H9 (cell line): ENCODE measurements at regions not wholly inside any gene's neighbourhood (a gene's known extent, or its start where the extent isn't known, plus 50 kb on each side); places are given as distances from the start of the nearest gene placed in this dataset.

ENCODE experiments used
- DNase-seq: peaks from one replicate; pipeline ENCODE4 v3.0.0-alpha.2; 2017
- H2AFZ ChIP-seq: one replicate; pipeline ENCODE4 v1.6.1; 2013; ENCODE audit warnings: mild to moderate bottlenecking, low read length, control low read depth, moderate library complexity
- H2AK5ac ChIP-seq: 2 replicates; pipeline ENCODE4 v1.6.1; 2013; ENCODE audit warnings: low read length, control low read depth, mixed read lengths; ENCODE audit not compliant: insufficient read length
- H2BK120ac ChIP-seq: one replicate; pipeline ENCODE4 v1.6.1; 2013; ENCODE audit warnings: low read depth, mild to moderate bottlenecking, low read length, control low read depth, inconsistent platforms; ENCODE audit not compliant: poor library complexity, severe bottlenecking
- H2BK12ac ChIP-seq: 2 replicates; pipeline ENCODE4 v1.6.1; 2013; ENCODE audit warnings: low read length, control low read depth, mixed read lengths, low read depth; ENCODE audit not compliant: insufficient read length
- H2BK15ac ChIP-seq: 2 replicates; pipeline ENCODE4 v1.6.1; 2013; ENCODE audit warnings: low read depth, low read length, control low read depth
- H2BK20ac ChIP-seq: one replicate; pipeline ENCODE4 v1.6.1; 2013; ENCODE audit warnings: low read depth, mild to moderate bottlenecking, low read length, control low read depth, inconsistent platforms; ENCODE audit not compliant: poor library complexity, severe bottlenecking
- H2BK5ac ChIP-seq: 2 replicates; pipeline ENCODE4 v1.6.1; 2013; ENCODE audit warnings: low read length, control low read depth, mixed read lengths; ENCODE audit not compliant: insufficient read length
- H3K14ac ChIP-seq: 2 replicates; pipeline ENCODE4 v1.6.1; 2013; ENCODE audit warnings: low read length, control low read depth; ENCODE audit not compliant: insufficient read depth
- H3K18ac ChIP-seq: 2 replicates; pipeline ENCODE4 v1.6.1; 2013; ENCODE audit warnings: low read depth, mild to moderate bottlenecking, mixed read lengths, low read length, control low read depth; ENCODE audit not compliant: insufficient read length
- H3K23ac ChIP-seq: 2 replicates; pipeline ENCODE4 v1.6.1; 2013; ENCODE audit warnings: low read length, control low read depth, mixed read lengths, low read depth; ENCODE audit not compliant: insufficient read length
- H3K23me2 ChIP-seq: 2 replicates; pipeline ENCODE4 v1.6.1; 2013; ENCODE audit warnings: low read depth, mild to moderate bottlenecking, mixed read lengths, low read length, control low read depth; ENCODE audit not compliant: insufficient read length, poor library complexity, severe bottlenecking
- H3K27ac ChIP-seq: 2 replicates; pipeline ENCODE4 v1.5.1; 2013; ENCODE audit warnings: low read length, control low read depth, mixed read lengths, low read depth; ENCODE audit not compliant: insufficient read length
- H3K27me3 ChIP-seq: 2 replicates; pipeline ENCODE4 v1.6.1; 2013; ENCODE audit warnings: low read length, control low read depth, inconsistent platforms; ENCODE audit not compliant: insufficient read depth
- H3K4ac ChIP-seq: 2 replicates; pipeline ENCODE4 v1.6.1; 2013; ENCODE audit warnings: low read depth, mild to moderate bottlenecking, control low read depth, inconsistent platforms, low read length, moderate library complexity
- H3K4me1 ChIP-seq: 2 replicates; pipeline ENCODE4 v1.6.1; 2013; ENCODE audit warnings: low read length, control low read depth, inconsistent platforms; ENCODE audit not compliant: insufficient read depth
- H3K4me2 ChIP-seq: 2 replicates; pipeline ENCODE4 v1.6.1; 2013; ENCODE audit warnings: low read length, control low read depth, mixed read lengths; ENCODE audit not compliant: insufficient read length, insufficient read depth
- H3K56ac ChIP-seq: 2 replicates; pipeline ENCODE4 v1.6.1; 2013; ENCODE audit warnings: low read depth, mild to moderate bottlenecking, mixed read lengths, low read length, control low read depth; ENCODE audit not compliant: insufficient read length
- H3K79me1 ChIP-seq: 2 replicates; pipeline ENCODE4 v1.6.1; 2013; ENCODE audit warnings: low read depth, mild to moderate bottlenecking, moderate library complexity, low read length, control low read depth, inconsistent platforms; ENCODE audit not compliant: insufficient read depth, poor library complexity, severe bottlenecking
- H3K79me2 ChIP-seq: 2 replicates; pipeline ENCODE4 v1.6.1; 2013; ENCODE audit warnings: low read length, control low read depth, inconsistent platforms; ENCODE audit not compliant: insufficient read depth
- H3K9ac ChIP-seq: 2 replicates; pipeline ENCODE4 v1.6.1; 2013; ENCODE audit warnings: low read length, control low read depth, mixed read lengths; ENCODE audit not compliant: insufficient read length; ENCODE audit errors: extremely low read depth
- H3K9me3 ChIP-seq: one replicate; pipeline ENCODE4 v1.6.1; 2013; ENCODE audit warnings: low read depth, low read length, inconsistent platforms; ENCODE audit not compliant: control insufficient read depth
- H3T11ph ChIP-seq: one replicate; pipeline ENCODE4 v1.6.1; 2013; ENCODE audit warnings: mild to moderate bottlenecking, low read length, control low read depth, inconsistent platforms
- H4K20me1 ChIP-seq: one replicate; pipeline ENCODE4 v1.6.1; 2013; ENCODE audit not compliant: control insufficient read depth, insufficient read length, insufficient read depth
- H4K5ac ChIP-seq: 2 replicates; pipeline ENCODE4 v1.6.1; 2013; ENCODE audit warnings: low read depth, mild to moderate bottlenecking, mixed read lengths, low read length, control low read depth; ENCODE audit not compliant: insufficient read length
- H4K8ac ChIP-seq: replicated peaks from 2 replicates; pipeline ENCODE4 v1.6.1; 2013; ENCODE audit warnings: low read length, control low read depth, mixed read lengths, low read depth; ENCODE audit not compliant: insufficient read length
- H4K91ac ChIP-seq: 2 replicates; pipeline ENCODE4 v1.6.1; 2013; ENCODE audit warnings: low read depth, mild to moderate bottlenecking, moderate library complexity, mixed read lengths, low read length, control low read depth; ENCODE audit not compliant: insufficient read length
- H3K27ac Mint-ChIP-seq, 3 experiments: 2 replicates in 2 of 3; 3 replicates in 1 of 3; pipeline ENCODE4 v1.8.0; 2020 to 2021; ENCODE audit warnings: mixed read lengths in 3 of 3, mild to moderate bottlenecking in 1 of 3, moderate library complexity in 1 of 3
- H3K27me3 Mint-ChIP-seq: 2 replicates; pipeline ENCODE4 v1.8.0; 2021; ENCODE audit warnings: low read depth, mild to moderate bottlenecking, moderate library complexity, mixed read lengths
- H3K36me3 Mint-ChIP-seq, 3 experiments: 2 replicates in 2 of 3; 3 replicates in 1 of 3; pipeline ENCODE4 v1.8.0; 2020 to 2021; ENCODE audit warnings: low read depth in 3 of 3, mixed read lengths in 3 of 3; ENCODE audit not compliant: insufficient read depth in 1 of 3
- H3K4me1 Mint-ChIP-seq, 2 experiments: 2 replicates each; pipeline ENCODE4 v1.8.0; 2020; ENCODE audit warnings: mixed read lengths in 2 of 2
- H3K4me3 Mint-ChIP-seq, 2 experiments: 2 replicates in 1 of 2; 3 replicates in 1 of 2; pipeline ENCODE4 v1.8.0; 2020 to 2021; ENCODE audit warnings: mild to moderate bottlenecking in 2 of 2, mixed read lengths in 2 of 2, moderate library complexity in 1 of 2
- H3K9me3 Mint-ChIP-seq, 2 experiments: 2 replicates in 1 of 2; 3 replicates in 1 of 2; pipeline ENCODE4 v1.8.0; 2020; ENCODE audit warnings: mild to moderate bottlenecking in 2 of 2, mixed read lengths in 2 of 2, moderate library complexity in 1 of 2
- CTCF ChIP-seq: fragments of 200-600 bp; sonication (generic); conservative IDR thresholded peaks from 3 replicates; pipeline ENCODE4 v1.8.0; 2021; ENCODE audit warnings: antibody characterized with exemption, mild to moderate bottlenecking
- WGBS: extraction: QIAGEN DNeasy Blood & Tissue Kit; methylation state at CpG from one replicate; pipeline ENCODE4 v1.1.7; 2013; ENCODE audit warnings: missing lambda C conversion rate, low lambda C conversion rate, mixed read lengths; ENCODE audit not compliant: insufficient read length; ENCODE audit errors: extremely low coverage; 5-methylcytosine and 5-hydroxymethylcytosine counted together

GRCh38 chr12:65630555-65630954 is 193.7 kb upstream of the HMGA2 start:
- Histone ChIP-seq H3K9me3 (no peaks in the 10 kb centered on the region), H3K4me1 (no peaks in the 10 kb centered on the region)
- no peaks in the 10 kb centered on the region for H3K9me3 Mint-ChIP-seq

More at GRCh38 chr12:65630555-65630954, 193.7 kb upstream of the HMGA2 start:
- Histone ChIP-seq H2BK12ac (no peak overlapping the region), H4K20me1 (no peaks in the 10 kb centered on the region), H3K4ac (no peak overlapping the region), H3K79me1 (no peaks in the 10 kb centered on the region), H3K27ac (no peak overlapping the region), H3K4me2 (no peak overlapping the region), H2AK5ac (no peak overlapping the region), H4K5ac (no peak overlapping the region), H3T11ph (no peak overlapping the region), H4K91ac (no peak overlapping the region), H2BK5ac (no peak overlapping the region), H3K23me2 (no peaks in the 10 kb centered on the region), H3K27me3 (no peaks in the 10 kb centered on the region), H4K8ac (no peak overlapping the region), H3K23ac (no peak overlapping the region), H3K79me2 (no peaks in the 10 kb centered on the region), H2BK120ac (no peak overlapping the region), H2BK20ac (no peak overlapping the region), H2AFZ (no peak overlapping the region), H3K18ac (no peak overlapping the region), H2BK15ac (no peak overlapping the region), H3K56ac (no peak overlapping the region), H3K14ac (no peak overlapping the region), H3K9ac (no peak overlapping the region)
- H3K4me3 Mint-ChIP-seq: no peak overlapping the region
- peaks cover 6 to 7% of the 10 kb centered on the region in 2 experiments; a peak in 3 of 4 replicates for H3K4me1 Mint-ChIP-seq
- H3K27ac Mint-ChIP-seq: no peak overlapping the region
- H3K36me3 Mint-ChIP-seq: no peaks in the 10 kb centered on the region
- no CpG with 5 or more reads among the region's 3 CpGs for WGBS
- H3K27me3 Mint-ChIP-seq: no peaks in the 10 kb centered on the region
- no peak for DNase-seq
- TF ChIP-seq CTCF: no peak
